HG02642 (cell line): ENCODE measurements at regions not wholly inside any gene's neighbourhood (a gene's known extent, or its start where the extent isn't known, plus 50 kb on each side); places are given as distances from the start of the nearest gene placed in this dataset.

ENCODE experiments used
- ATAC-seq: cut with Tn5 transposase; IDR thresholded peaks from one replicate; pipeline ENCODE4 v1.9.1; 2021; ENCODE audit warnings: mild to moderate bottlenecking; ENCODE audit not compliant: unreplicated experiment, poor library complexity

GRCh38 chr7:41315764-41316163 lies 387.1 kb downstream of the INHBA start:
- ATAC-seq, result no peak

GRCh38 chr7:41313171-41313570 lies 389.7 kb downstream of the INHBA start:
- ATAC-seq, result no peak

- no peak for ATAC-seq
These were observed 390.7 kb downstream of the INHBA start for GRCh38 chr7:41312235-41312634.

DNA sequence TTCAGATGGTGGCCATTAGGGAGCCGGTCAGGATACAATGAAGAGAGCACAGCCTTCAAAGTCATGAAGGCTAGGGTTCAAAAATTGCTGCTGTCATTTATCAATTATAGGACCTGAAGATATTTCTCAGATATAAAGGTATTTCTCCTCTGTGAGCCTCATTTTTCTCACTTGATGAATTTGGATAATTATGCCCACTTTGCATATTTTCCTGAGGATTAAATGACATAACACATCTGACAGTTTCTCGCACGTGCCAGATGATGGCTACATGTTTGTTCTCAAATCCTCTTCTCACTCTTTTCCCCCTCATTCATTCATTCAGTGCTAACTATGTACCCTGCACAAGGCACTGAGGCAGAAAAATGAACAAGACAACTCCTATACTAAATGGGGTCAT lies 391.6 kb downstream of the INHBA start:
- ATAC-seq, result no peak

- no peak for ATAC-seq
These were observed 396.4 kb downstream of the INHBA start for GRCh38 chr7:41306486-41306885.

DNA sequence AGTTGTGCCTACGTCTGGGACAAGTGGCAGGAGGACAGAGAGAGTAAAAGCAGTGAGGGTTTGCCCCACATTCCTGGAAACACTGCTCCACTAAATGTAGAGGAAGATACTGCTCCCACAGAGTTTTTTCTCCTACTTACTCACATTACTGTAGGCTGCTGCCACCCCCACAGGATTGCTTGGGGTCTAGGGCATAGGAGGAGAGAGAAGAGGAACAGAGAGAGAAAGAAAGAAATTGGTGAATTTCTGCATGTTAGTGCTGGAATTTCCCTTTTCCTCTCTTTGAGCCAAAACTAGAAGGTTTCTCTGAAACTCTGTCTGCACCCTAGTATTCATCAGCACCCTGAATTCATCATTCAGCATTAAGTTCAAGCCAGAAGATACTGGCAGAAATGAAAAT lies 397.9 kb downstream of the INHBA start:
- no peak for ATAC-seq

- ATAC-seq, result no peak
These were observed 399.2 kb downstream of the INHBA start for GRCh38 chr7:41303709-41304108.

- ATAC-seq, result no peak
These were observed 404.5 kb downstream of the INHBA start for GRCh38 chr7:41298409-41298808.

DNA sequence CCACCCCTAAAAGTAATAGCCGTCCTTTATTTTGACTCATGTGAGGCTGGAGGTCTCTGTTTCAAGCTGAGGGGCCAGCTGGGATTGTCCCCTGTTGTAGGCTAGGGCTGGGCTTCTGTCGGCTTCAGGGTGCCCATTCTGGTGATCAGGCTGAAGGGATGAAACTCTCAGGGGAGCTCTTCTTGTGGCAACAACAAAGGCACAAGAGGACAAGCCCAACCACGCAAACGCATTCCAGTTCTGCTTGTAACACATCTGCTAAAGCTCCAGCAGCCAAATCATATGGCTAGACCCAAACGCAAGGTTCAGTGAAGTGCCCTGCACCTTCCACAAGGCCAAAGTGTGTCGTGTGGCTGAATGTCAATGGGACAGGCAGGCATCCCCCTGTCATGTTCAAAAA lies 405.7 kb downstream of the INHBA start:
- no peak for ATAC-seq

GRCh38 chr7:41295455-41295815 lies 407.5 kb downstream of the INHBA start:
- ATAC-seq, result no peak

DNA sequence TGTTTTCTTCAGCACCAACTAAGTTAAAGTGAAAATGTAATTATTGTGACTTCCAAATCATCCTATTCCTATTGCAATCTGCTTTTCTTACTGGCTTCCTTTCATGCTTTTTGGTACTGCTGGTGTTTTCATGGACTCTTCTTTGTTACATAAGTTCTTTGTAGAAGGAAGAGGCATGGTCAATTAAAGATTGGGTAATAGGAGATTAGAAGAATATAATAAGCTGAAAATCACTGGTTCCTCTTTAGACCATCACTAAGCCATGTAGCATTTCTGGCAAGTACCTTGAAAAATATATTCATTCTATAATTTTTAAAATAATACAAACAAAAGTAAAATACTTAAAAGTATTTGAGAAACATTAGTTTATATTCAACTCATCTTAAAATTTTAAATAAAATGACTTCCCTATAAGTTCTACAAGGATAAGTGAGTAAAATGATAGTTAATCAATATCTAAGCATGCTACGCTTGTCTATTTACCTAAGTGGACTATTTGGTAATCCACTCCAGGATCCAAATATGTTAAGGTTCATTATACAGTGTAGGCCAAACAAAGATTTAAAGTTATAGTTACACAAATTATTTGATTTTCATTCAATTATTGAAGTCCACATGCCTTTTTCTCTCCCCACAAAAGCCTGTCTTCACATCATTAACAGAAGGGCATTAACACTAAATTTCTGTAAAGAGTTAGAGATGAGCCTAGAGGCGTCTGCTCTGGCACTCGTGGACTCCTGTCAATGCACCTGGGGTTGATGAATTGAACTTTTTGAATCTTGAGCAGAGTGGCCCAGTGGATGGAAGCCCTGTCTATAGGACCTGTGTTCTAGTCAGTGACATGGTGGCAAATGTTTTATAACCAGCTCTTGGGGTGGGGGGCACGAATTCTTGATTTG lies 408.1 kb downstream of the INHBA start:
- no peak for ATAC-seq

DNA sequence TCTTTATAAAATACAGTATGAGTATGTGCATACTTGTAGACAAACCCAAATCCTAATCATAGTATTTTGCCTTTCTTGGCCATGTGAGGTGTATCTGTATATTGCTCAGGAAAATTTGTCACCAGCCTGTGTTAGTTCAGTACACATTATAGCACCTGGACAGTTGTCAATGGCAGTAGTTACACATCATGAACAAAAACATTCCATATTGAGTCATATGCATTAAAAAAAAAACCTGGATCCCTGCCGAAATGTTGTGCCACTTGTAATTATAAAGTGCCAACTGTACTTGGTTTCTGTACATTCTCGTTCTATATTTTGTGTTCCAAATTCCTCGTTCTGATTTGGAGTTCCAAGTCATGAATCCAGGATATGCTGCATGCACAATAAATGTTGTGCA lies 410.4 kb downstream of the INHBA start:
- ATAC-seq, result no peak

GRCh38 chr7:41287559-41288335 lies 415.1 kb downstream of the INHBA start:
- no peak for ATAC-seq

DNA sequence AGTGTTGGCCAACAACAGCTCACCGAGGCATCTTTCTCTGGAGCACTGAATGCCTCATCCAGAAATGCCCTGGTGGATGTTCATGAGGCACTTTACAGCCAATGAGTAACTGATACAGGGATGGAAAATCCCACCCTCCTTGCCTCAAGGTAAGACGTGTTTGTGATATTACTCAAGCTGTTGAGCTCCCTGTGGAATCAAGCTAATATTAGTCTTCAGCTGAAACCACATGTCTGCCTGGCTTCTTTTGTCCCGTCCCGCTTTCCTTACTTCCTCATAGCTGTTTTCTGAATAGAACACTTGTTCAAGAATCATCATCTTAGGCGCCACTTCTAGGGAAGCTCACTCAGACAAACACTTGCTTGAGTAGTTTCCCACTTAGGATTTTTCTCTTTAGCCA lies 422.4 kb downstream of the INHBA start:
- ATAC-seq, result no peak

GRCh38 chr7:41277561-41277960 lies 425.3 kb downstream of the INHBA start:
- ATAC-seq, result no peak

DNA sequence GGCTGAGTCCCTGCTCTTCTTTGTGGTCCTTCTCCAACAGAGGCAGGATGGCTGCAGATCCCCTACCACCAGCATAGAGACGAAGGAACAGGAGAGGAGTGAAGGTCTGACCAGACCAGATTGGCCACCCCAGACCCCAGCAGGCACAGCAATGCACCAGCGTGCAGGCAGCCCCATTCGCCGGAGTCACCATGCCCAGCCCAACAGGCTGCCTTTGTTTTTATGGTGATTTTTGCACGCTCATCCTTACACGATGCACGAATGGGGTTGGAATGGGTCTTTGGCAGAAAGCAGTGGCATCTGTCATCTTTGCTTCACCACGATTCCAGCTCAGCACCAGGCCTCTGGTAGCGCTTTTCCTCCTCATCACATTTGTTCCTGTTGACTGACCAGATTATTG lies 427.6 kb downstream of the INHBA start:
- no peak for ATAC-seq

- ATAC-seq, result no peak
These were observed 428.7 kb downstream of the INHBA start for GRCh38 chr7:41274179-41274578.

- no peak for ATAC-seq
These were observed 430.2 kb downstream of the INHBA start for GRCh38 chr7:41272664-41273063.

- ATAC-seq, result no peak
These were observed 434.0 kb downstream of the INHBA start for GRCh38 chr7:41268878-41269277.

GRCh38 chr7:41261080-41261479 lies 441.8 kb downstream of the INHBA start:
- no peak for ATAC-seq

DNA sequence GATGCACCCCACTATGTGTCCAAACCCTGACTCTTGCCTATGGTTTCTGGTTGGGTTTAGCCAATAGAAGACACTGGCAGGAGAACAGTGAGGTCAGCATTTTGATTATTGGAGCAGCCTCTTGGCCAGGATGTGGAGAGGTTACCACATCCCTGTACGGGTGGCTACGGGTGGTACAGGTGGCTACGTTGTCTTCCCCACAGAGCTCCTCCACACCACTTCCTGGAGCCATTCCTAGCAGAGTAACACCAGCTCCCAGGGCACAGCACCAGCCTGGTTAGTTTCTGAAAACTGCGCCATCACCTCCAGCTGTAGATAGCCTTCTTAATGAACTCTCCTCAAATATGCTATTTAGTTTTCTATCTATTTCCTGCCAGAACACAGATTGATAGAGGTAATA lies 445.2 kb downstream of the INHBA start:
- ATAC-seq, result no peak
